ENCODE measurements at regions not wholly inside any gene's neighbourhood (a gene's known extent, or its start where the extent isn't known, plus 50 kb on each side); places are given as distances from the start of the nearest gene placed in this dataset.

- TF ChIP-seq CTCF (IDR thresholded peaks at IDR 0.05; ENCODE audit: low read depth, low read length, missing input control) = no peak
- no peak for TF ChIP-seq JUND (IDR thresholded peaks at IDR 0.05)
- TF ChIP-seq MAX (IDR thresholded peaks at IDR 0.05) = no peak
- no peak for TF ChIP-seq SP1 (IDR thresholded peaks at IDR 0.05)
- no peak for TF ChIP-seq EGR1 (IDR thresholded peaks at IDR 0.05; ENCODE audit: low read depth in 2 of 2)
These were observed 303.7 kb upstream of the HS6ST1 start for GRCh38 chr2:128622371-128622770.

Measured in liver (tissue), 3 donors.